SK-N-SH treated with all-trans-retinoic acid at 6 μM for 48 hours (cell line): ENCODE measurements at regions not wholly inside any gene's neighbourhood (a gene's known extent, or its start where the extent isn't known, plus 50 kb on each side); places are given as distances from the start of the nearest gene placed in this dataset.

Experiments used
- ARNTL ChIP-seq: fragments of 450-650 bp; formaldehyde crosslinking; IDR thresholded peaks from 2 replicates; pipeline ENCODE4 v1.5.0; 2020; ENCODE audit warnings: low read depth, mild to moderate bottlenecking, moderate library complexity, borderline replicate concordance
- BACH2 ChIP-seq: fragments of 250-450 bp; sonication (Bioruptor Pico); IDR thresholded peaks from 2 replicates; pipeline ENCODE4 v1.9.0; 2021; ENCODE audit warnings: mild to moderate bottlenecking, borderline replicate concordance
- CSDC2 ChIP-seq: fragments of 250-450 bp; sonication (Bioruptor Pico); IDR thresholded peaks from 2 replicates; pipeline ENCODE4 v1.5.0; 2020; ENCODE audit warnings: mild to moderate bottlenecking, moderate library complexity
- GLIS3 ChIP-seq: fragments of 250-450 bp; sonication (Bioruptor Pico); IDR thresholded peaks from 2 replicates; pipeline ENCODE4 v1.5.0; 2020; ENCODE audit warnings: mild to moderate bottlenecking, moderate library complexity
- PPARA ChIP-seq: fragments of 250-450 bp; sonication (Bioruptor Pico); IDR thresholded peaks from 2 replicates; pipeline ENCODE4 v1.5.0; 2020; ENCODE audit warnings: mild to moderate bottlenecking, borderline replicate concordance
- TCF4 ChIP-seq: fragments of 250-450 bp; sonication (Bioruptor Pico); IDR thresholded peaks from 2 replicates; pipeline ENCODE4 v1.8.0; 2021; ENCODE audit warnings: mild to moderate bottlenecking, moderate library complexity, borderline replicate concordance
- TOX ChIP-seq: fragments of 250-450 bp; sonication (Bioruptor Pico); IDR thresholded peaks from 2 replicates; pipeline ENCODE4 v1.8.0; 2021; ENCODE audit warnings: mild to moderate bottlenecking, moderate library complexity, borderline replicate concordance
- ZFP3 ChIP-seq: fragments of 250-450 bp; sonication (Bioruptor Pico); IDR thresholded peaks from 2 replicates; pipeline ENCODE4 v1.5.0; 2020; ENCODE audit warnings: mild to moderate bottlenecking, moderate library complexity
- ZFP30 ChIP-seq: fragments of 450-650 bp; formaldehyde crosslinking; IDR thresholded peaks from 2 replicates; pipeline ENCODE4 v1.5.0; 2022; ENCODE audit warnings: mild to moderate bottlenecking, moderate library complexity
- ZNF8 ChIP-seq: fragments of 450-650 bp; formaldehyde crosslinking; IDR thresholded peaks from 2 replicates; pipeline ENCODE4 v1.5.0; 2020; ENCODE audit warnings: mild to moderate bottlenecking, moderate library complexity
- TF ChIP-seq, protein P1 (sequence below): fragments of 250-450 bp; sonication (Bioruptor Pico); IDR thresholded peaks from 2 replicates; pipeline ENCODE4 v1.5.1; 2020; ENCODE audit warnings: low read depth, mild to moderate bottlenecking, moderate library complexity
- TF ChIP-seq, protein P2 (sequence below): fragments of 250-450 bp; sonication (Bioruptor Pico); IDR thresholded peaks from 2 replicates; pipeline ENCODE4 v1.8.0; 2020; ENCODE audit warnings: mild to moderate bottlenecking, moderate library complexity, borderline replicate concordance

GRCh38 chr20:53847139-53847836 lies 223.1 kb downstream of the BCAS1 start:
- TF ChIP-seq GLIS3 (CRISPR knock-in tag) (no peak), TOX (no peak), ARNTL (CRISPR knock-in tag) (no peak), ZFP30 (no peak), CSDC2 (no peak), ZFP3 (CRISPR knock-in tag) (no peak), BACH2 (CRISPR knock-in tag) (no peak), PPARA (CRISPR knock-in tag) (no peak), ZNF8 (CRISPR knock-in tag) (no peak), TCF4 (CRISPR knock-in tag) (no peak)
- TF ChIP-seq, protein P1, sequence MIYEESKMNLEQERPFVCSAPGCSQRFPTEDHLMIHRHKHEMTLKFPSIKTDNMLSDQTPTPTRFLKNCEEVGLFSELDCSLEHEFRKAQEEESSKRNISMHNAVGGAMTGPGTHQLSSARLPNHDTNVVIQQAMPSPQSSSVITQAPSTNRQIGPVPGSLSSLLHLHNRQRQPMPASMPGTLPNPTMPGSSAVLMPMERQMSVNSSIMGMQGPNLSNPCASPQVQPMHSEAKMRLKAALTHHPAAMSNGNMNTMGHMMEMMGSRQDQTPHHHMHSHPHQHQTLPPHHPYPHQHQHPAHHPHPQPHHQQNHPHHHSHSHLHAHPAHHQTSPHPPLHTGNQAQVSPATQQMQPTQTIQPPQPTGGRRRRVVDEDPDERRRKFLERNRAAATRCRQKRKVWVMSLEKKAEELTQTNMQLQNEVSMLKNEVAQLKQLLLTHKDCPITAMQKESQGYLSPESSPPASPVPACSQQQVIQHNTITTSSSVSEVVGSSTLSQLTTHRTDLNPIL (CRISPR knock-in tag), result no peak
- TF ChIP-seq, protein P2, sequence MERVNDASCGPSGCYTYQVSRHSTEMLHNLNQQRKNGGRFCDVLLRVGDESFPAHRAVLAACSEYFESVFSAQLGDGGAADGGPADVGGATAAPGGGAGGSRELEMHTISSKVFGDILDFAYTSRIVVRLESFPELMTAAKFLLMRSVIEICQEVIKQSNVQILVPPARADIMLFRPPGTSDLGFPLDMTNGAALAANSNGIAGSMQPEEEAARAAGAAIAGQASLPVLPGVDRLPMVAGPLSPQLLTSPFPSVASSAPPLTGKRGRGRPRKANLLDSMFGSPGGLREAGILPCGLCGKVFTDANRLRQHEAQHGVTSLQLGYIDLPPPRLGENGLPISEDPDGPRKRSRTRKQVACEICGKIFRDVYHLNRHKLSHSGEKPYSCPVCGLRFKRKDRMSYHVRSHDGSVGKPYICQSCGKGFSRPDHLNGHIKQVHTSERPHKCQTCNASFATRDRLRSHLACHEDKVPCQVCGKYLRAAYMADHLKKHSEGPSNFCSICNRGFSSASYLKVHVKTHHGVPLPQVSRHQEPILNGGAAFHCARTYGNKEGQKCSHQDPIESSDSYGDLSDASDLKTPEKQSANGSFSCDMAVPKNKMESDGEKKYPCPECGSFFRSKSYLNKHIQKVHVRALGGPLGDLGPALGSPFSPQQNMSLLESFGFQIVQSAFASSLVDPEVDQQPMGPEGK (CRISPR knock-in tag), result no peak
